ENCODE measurements at regions not wholly inside any gene's neighbourhood (a gene's known extent, or its start where the extent isn't known, plus 50 kb on each side); places are given as distances from the start of the nearest gene placed in this dataset.

GRCh38 chr14:62378057-62378456 is 615.8 kb downstream of the SNAPC1 start:
- H4K5ac ChIP-seq (ENCODE audit: insufficient read length, low read depth, low read length), result no peak overlapping the region
- H3K18ac ChIP-seq (ENCODE audit: insufficient read length, low read depth, low read length), result no peak overlapping the region
- no peak overlapping the region for H3K56ac ChIP-seq (ENCODE audit: insufficient read length, low read depth, low read length)
- no peak overlapping the region for H2BK5ac ChIP-seq (ENCODE audit: insufficient read length, low read length)
- H3K27ac Mint-ChIP-seq, result no peak overlapping the region
- H3K4me1 ChIP-seq (ENCODE audit: insufficient read depth, low read length), result no peaks in the 10 kb centered on the region
- H3K79me2 ChIP-seq (ENCODE audit: insufficient read depth, low read length), result no peaks in the 10 kb centered on the region
- H3K27me3 ChIP-seq (ENCODE audit: insufficient read depth, low read length), result no peaks in the 10 kb centered on the region
- no peak overlapping the region for H2BK15ac ChIP-seq (ENCODE audit: low read depth, low read length)
- H2AK5ac ChIP-seq (ENCODE audit: insufficient read length, low read length), result no peak overlapping the region
- H2BK20ac ChIP-seq (ENCODE audit: low read depth, low read length, poor library complexity, severe bottlenecking), result no peak overlapping the region
- DNase-seq, result no peak
- H4K8ac ChIP-seq (replicated peaks; ENCODE audit: insufficient read length, low read depth, low read length), result no peak overlapping the region
- H3K14ac ChIP-seq (ENCODE audit: insufficient read depth, low read length), result no peak overlapping the region
- H4K20me1 ChIP-seq (ENCODE audit: control insufficient read depth, insufficient read depth, insufficient read length), result no peaks in the 10 kb centered on the region
- H3K79me1 ChIP-seq (ENCODE audit: insufficient read depth, low read depth, low read length, poor library complexity, severe bottlenecking), result no peaks in the 10 kb centered on the region
- H3K23me2 ChIP-seq (ENCODE audit: insufficient read length, low read depth, low read length, poor library complexity, severe bottlenecking), result no peaks in the 10 kb centered on the region
- H3K9ac ChIP-seq (ENCODE audit: extremely low read depth, insufficient read length, low read length), result no peak overlapping the region
- no peak overlapping the region for H2BK120ac ChIP-seq (ENCODE audit: low read depth, low read length, poor library complexity, severe bottlenecking)
- H2AFZ ChIP-seq (ENCODE audit: low read length), result no peak overlapping the region
- H3K36me3 Mint-ChIP-seq (ENCODE audit: insufficient read depth in 1 of 3, low read depth in 3 of 3), result no peaks in the 10 kb centered on the region
- no peak overlapping the region for H4K91ac ChIP-seq (ENCODE audit: insufficient read length, low read depth, low read length)
- no peak overlapping the region for H3K23ac ChIP-seq (ENCODE audit: insufficient read length, low read depth, low read length)
- H3K9me3 ChIP-seq (ENCODE audit: control insufficient read depth, low read depth, low read length), result no peaks in the 10 kb centered on the region
- no peaks in the 10 kb centered on the region for H3K9me3 Mint-ChIP-seq
- no peak overlapping the region for H2BK12ac ChIP-seq (ENCODE audit: insufficient read length, low read depth, low read length)
- H3K4ac ChIP-seq (ENCODE audit: low read depth, low read length), result no peak overlapping the region
- WGBS (ENCODE audit: extremely low coverage, insufficient read length, low lambda C conversion rate), result no CpG with 5 or more reads among the region's 2 CpGs
- no peak overlapping the region for H3K4me2 ChIP-seq (ENCODE audit: insufficient read depth, insufficient read length, low read length)
- H3K4me1 Mint-ChIP-seq, result peaks cover 0 to 3% of the 10 kb centered on the region in 2 experiments; a peak in 1 of 4 replicates
- no peak overlapping the region for H3K27ac ChIP-seq (ENCODE audit: insufficient read length, low read depth, low read length)
- no peaks in the 10 kb centered on the region for H3K27me3 Mint-ChIP-seq (ENCODE audit: low read depth)
- TF ChIP-seq, protein P1, sequence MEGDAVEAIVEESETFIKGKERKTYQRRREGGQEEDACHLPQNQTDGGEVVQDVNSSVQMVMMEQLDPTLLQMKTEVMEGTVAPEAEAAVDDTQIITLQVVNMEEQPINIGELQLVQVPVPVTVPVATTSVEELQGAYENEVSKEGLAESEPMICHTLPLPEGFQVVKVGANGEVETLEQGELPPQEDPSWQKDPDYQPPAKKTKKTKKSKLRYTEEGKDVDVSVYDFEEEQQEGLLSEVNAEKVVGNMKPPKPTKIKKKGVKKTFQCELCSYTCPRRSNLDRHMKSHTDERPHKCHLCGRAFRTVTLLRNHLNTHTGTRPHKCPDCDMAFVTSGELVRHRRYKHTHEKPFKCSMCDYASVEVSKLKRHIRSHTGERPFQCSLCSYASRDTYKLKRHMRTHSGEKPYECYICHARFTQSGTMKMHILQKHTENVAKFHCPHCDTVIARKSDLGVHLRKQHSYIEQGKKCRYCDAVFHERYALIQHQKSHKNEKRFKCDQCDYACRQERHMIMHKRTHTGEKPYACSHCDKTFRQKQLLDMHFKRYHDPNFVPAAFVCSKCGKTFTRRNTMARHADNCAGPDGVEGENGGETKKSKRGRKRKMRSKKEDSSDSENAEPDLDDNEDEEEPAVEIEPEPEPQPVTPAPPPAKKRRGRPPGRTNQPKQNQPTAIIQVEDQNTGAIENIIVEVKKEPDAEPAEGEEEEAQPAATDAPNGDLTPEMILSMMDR (conservative IDR thresholded peaks at IDR 0.05), result no peak
- H3T11ph ChIP-seq (ENCODE audit: low read length), result no peak overlapping the region
- no peak overlapping the region for H3K4me3 Mint-ChIP-seq

All from H9 (cell line).